ENCODE measurements at regions not wholly inside any gene's neighbourhood (a gene's known extent, or its start where the extent isn't known, plus 50 kb on each side); places are given as distances from the start of the nearest gene placed in this dataset.

DNA sequence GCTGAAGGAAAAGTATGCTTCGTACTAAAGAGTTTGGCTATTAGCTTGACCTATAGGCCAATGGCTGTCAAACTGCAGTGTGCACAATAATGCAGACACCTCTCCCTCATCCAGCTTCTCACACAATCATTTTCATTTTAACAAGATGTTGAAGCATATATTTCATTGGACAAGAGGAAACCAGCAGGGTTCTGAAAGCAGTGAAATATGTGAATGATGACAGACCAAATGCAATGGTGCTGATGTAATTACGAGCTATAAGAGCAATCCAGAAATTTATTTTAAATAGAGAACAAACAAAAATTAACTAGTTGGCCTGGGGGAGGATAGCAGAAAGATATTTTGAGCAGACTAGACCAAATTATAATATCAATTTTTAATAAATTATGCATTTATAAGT, 331.5 kb upstream of the AKR1E2 start:
- H3K27ac ChIP-seq, result no peak overlapping the region
- no peaks in the 10 kb centered on the region for H3K4me1 ChIP-seq
- intact Hi-C loops (cut with DNase I; ENCODE audit: low total_unique reads), result no loop called here
- TF ChIP-seq POLR2AphosphoS5 (IDR thresholded peaks at IDR 0.05), result no peak
- TF ChIP-seq POLR2A (IDR thresholded peaks at IDR 0.05), result no peak
- TF ChIP-seq, protein P1, sequence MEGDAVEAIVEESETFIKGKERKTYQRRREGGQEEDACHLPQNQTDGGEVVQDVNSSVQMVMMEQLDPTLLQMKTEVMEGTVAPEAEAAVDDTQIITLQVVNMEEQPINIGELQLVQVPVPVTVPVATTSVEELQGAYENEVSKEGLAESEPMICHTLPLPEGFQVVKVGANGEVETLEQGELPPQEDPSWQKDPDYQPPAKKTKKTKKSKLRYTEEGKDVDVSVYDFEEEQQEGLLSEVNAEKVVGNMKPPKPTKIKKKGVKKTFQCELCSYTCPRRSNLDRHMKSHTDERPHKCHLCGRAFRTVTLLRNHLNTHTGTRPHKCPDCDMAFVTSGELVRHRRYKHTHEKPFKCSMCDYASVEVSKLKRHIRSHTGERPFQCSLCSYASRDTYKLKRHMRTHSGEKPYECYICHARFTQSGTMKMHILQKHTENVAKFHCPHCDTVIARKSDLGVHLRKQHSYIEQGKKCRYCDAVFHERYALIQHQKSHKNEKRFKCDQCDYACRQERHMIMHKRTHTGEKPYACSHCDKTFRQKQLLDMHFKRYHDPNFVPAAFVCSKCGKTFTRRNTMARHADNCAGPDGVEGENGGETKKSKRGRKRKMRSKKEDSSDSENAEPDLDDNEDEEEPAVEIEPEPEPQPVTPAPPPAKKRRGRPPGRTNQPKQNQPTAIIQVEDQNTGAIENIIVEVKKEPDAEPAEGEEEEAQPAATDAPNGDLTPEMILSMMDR (IDR thresholded peaks at IDR 0.05 in 8 of 11, conservative IDR thresholded peaks at IDR 0.05 in 3 of 11), result no peak
- 90 to 95% (median 91%) methylated on average over 2 of the region's 2 CpGs for WGBS, 5 donors
- DNase-seq, result no peak
- H3K9me3 ChIP-seq, result peaks cover 0 to 8% (median 0%) of the 10 kb centered on the region in 8 donors
- H3K36me3 ChIP-seq, result no peaks in the 10 kb centered on the region
- H3K4me3 ChIP-seq, result no peak overlapping the region
- no peaks in the 10 kb centered on the region for H3K27me3 ChIP-seq (replicated peaks in 1 of 7)

DNA sequence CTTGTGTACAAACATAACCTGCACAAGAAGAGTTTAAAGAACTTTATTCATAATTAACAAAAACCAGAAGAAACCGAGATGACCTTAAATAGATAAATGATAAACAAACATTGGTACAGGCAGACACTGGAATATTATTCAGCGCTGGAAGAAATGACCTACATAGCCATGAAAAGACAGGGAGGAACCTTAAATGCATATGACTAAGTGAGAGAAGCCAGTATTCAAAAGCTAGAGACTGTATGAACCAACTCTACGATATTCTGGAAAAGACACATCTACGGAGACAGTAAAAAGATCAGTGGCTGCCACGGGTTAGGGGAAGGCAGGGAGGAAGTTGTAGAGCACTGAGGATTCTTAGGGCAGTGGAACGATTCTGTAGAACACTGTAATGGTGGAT, 333.8 kb upstream of the AKR1E2 start:
- H3K36me3 ChIP-seq, result no peaks in the 10 kb centered on the region
- H3K4me3 ChIP-seq, result no peak overlapping the region
- H3K4me1 ChIP-seq, result no peaks in the 10 kb centered on the region
- H3K27me3 ChIP-seq (replicated peaks in 1 of 7), result no peaks in the 10 kb centered on the region
- DNase-seq, result no peak
- TF ChIP-seq, protein P1 (IDR thresholded peaks at IDR 0.05 in 8 of 11, conservative IDR thresholded peaks at IDR 0.05 in 3 of 11), result no peak
- TF ChIP-seq POLR2AphosphoS5 (IDR thresholded peaks at IDR 0.05) (no peak), POLR2A (IDR thresholded peaks at IDR 0.05) (no peak)
- WGBS, 5 donors, result 84 to 95% (median 88%) methylated on average over 6 of the region's 6 CpGs
- H3K27ac ChIP-seq, result no peak overlapping the region
- intact Hi-C loops (cut with DNase I; ENCODE audit: low total_unique reads), result no loop called here
- H3K9me3 ChIP-seq, result peaks cover 0 to 8% (median 0%) of the 10 kb centered on the region in 8 donors

DNA sequence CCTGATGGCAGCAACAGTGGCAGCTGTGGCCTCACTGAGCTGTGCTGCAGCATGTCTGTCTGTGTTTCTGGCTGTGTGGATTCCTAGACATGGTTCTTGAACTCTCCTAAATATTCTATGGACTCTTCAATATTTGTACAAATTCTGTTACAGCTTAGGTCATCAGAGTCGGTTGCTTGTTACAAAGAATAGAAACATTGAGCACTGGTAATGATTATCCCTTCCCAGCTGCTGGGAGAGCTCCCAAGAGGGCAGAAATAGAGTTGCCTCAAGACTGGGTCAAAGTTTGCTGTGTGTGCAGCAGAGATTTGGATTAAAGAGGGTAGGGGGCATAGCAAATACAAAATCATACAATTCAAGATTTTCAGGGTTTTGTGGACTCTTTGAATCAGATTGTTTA, 337.1 kb upstream of the AKR1E2 start:
- H3K4me1 ChIP-seq, result no peaks in the 10 kb centered on the region
- no peak overlapping the region for H3K27ac ChIP-seq
- intact Hi-C loops (cut with DNase I; ENCODE audit: low total_unique reads), result no loop called here
- no peak for DNase-seq
- TF ChIP-seq POLR2AphosphoS5 (IDR thresholded peaks at IDR 0.05), result no peak
- TF ChIP-seq, protein P1 (IDR thresholded peaks at IDR 0.05 in 8 of 11, conservative IDR thresholded peaks at IDR 0.05 in 3 of 11), result no peak
- no peak overlapping the region for H3K4me3 ChIP-seq
- H3K27me3 ChIP-seq (replicated peaks in 1 of 7), result no peaks in the 10 kb centered on the region
- 64 to 89% (median 74%) methylated on average over 1 of the region's 1 CpG for WGBS, 5 donors
- no peaks in the 10 kb centered on the region for H3K36me3 ChIP-seq
- H3K9me3 ChIP-seq, result peaks cover 0 to 8% (median 0%) of the 10 kb centered on the region in 8 donors

DNA sequence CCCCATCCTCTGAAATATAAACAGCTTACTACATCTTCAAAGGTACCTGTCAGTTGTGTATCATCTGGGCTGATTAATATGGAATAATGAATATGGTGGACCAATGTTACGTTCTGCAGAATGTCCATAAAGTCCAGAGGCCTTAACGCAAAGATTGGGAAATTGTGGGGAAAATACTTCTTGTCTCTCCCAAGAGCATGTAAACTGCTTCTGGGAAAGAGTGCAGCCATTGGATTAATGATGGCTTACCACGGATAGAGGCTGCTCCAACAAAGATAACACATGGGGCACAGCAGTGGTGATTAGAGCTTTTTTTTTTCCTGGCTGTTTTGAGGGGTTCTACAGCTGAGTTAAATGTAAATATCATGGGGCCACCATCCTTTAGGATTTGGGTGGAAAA, 340.4 kb upstream of the AKR1E2 start:
- Histone ChIP-seq H3K4me3 (no peak overlapping the region), H3K9me3 (no peaks in the 10 kb centered on the region), H3K4me1 (no peaks in the 10 kb centered on the region), H3K27me3 (replicated peaks in 1 of 7) (no peaks in the 10 kb centered on the region), H3K36me3 (no peaks in the 10 kb centered on the region), H3K27ac (no peak overlapping the region)
- no peak for DNase-seq
- TF ChIP-seq POLR2AphosphoS5 (IDR thresholded peaks at IDR 0.05) (no peak), POLR2A (IDR thresholded peaks at IDR 0.05) (no peak)
- TF ChIP-seq, protein P1 (IDR thresholded peaks at IDR 0.05 in 8 of 11, conservative IDR thresholded peaks at IDR 0.05 in 3 of 11), result no peak
- WGBS, 5 donors, result 78 to 96% (median 92%) methylated on average over 3 of the region's 3 CpGs
- intact Hi-C loops (cut with DNase I; ENCODE audit: low total_unique reads), result no loop called here
